NCI-H2107 treated with DMSO at 0.1 percent for 48 hours (cell line): ENCODE measurements at regions not wholly inside any gene's neighbourhood (a gene's known extent, or its start where the extent isn't known, plus 50 kb on each side); places are given as distances from the start of the nearest gene placed in this dataset.
"Not testable (repeated sequence)": the region's sequence is repeated elsewhere in the genome, so short reads cannot be mapped to it uniquely, and the experiment has no call there.

ENCODE experiments used
- DNase-seq: peaks from one replicate; lab custom pipeline; 2025; ENCODE audit not compliant: unreplicated experiment; lab: John Stamatoyannopoulos, UW

- DNase-seq = no peak
Observed at GRCh38 chr13:38415233-38415632, 65.6 kb downstream of the UFM1 start.

GRCh38 chr13:38417241-38417640 lies 67.6 kb downstream of the UFM1 start:
- DNase-seq = no peak

GRCh38 chr13:38417727-38418126 lies 68.1 kb downstream of the UFM1 start:
- DNase-seq = no peak

- no peak for DNase-seq
Observed at GRCh38 chr13:38418286-38418685, 68.6 kb downstream of the UFM1 start.

GRCh38 chr13:38419312-38419873 lies 69.7 kb downstream of the UFM1 start:
- no peak for DNase-seq

GRCh38 chr13:38421590-38422560 lies 72.2 kb downstream of the UFM1 start:
- DNase-seq = no peak

GRCh38 chr13:38429916-38430315 lies 80.3 kb downstream of the UFM1 start:
- no peak for DNase-seq

GRCh38 chr13:38430796-38431195 lies 81.1 kb downstream of the UFM1 start:
- DNase-seq = no peak

GRCh38 chr13:38440666-38441065 lies 91.0 kb downstream of the UFM1 start:
- no peak for DNase-seq

- no peak for DNase-seq
Observed at GRCh38 chr13:38444904-38445303, 95.3 kb downstream of the UFM1 start.

GRCh38 chr13:38452656-38453055 lies 103.0 kb downstream of the UFM1 start:
- DNase-seq = no peak

GRCh38 chr13:38462605-38463004 lies 113.0 kb downstream of the UFM1 start:
- DNase-seq = no peak

- no peak for DNase-seq
Observed at GRCh38 chr13:38463048-38463447, 113.4 kb downstream of the UFM1 start.

- not testable (repeated sequence) for DNase-seq
Observed at GRCh38 chr13:38472411-38472810, 122.8 kb downstream of the UFM1 start.

- DNase-seq = no peak
Observed at GRCh38 chr13:38473305-38473704, 123.7 kb downstream of the UFM1 start.

- DNase-seq = no peak
Observed at GRCh38 chr13:38477676-38478075, 128.0 kb downstream of the UFM1 start.

- no peak for DNase-seq
Observed at GRCh38 chr13:38483623-38484022, 134.0 kb downstream of the UFM1 start.

GRCh38 chr13:38490657-38491056 lies 141.0 kb downstream of the UFM1 start:
- no peak for DNase-seq

GRCh38 chr13:38494445-38494844 lies 144.8 kb downstream of the UFM1 start:
- DNase-seq = no peak

GRCh38 chr13:38496917-38497316 lies 147.3 kb downstream of the UFM1 start:
- DNase-seq = no peak

GRCh38 chr13:38498271-38498670 lies 148.6 kb downstream of the UFM1 start:
- no peak for DNase-seq

GRCh38 chr13:38514575-38514974 lies 164.9 kb downstream of the UFM1 start:
- peak; percentile 40 for DNase-seq
